K562 (cell line): ENCODE measurements at regions not wholly inside any gene's neighbourhood (a gene's known extent, or its start where the extent isn't known, plus 50 kb on each side); places are given as distances from the start of the nearest gene placed in this dataset.

Experiments used
- RBM14 ChIP-seq: fragments of 200-400 bp; formaldehyde crosslinking; IDR thresholded peaks from 2 replicates; pipeline ENCODE4 v1.6.1; 2018; ENCODE audit warnings: low read depth, mild to moderate bottlenecking, low read length, moderate library complexity, borderline replicate concordance; ENCODE audit not compliant: insufficient read depth
- RUNX1 ChIP-seq: sonication (generic); IDR thresholded peaks from 2 replicates; pipeline ENCODE4 v1.6.1; 2016; ENCODE audit warnings: antibody characterized with exemption, low read depth
- SMC3 ChIP-seq: conservative IDR thresholded peaks from 2 replicates; pipeline ENCODE4 v1.6.1; 2011; ENCODE audit warnings: low read depth, low read length, improper control_type of control experiment; ENCODE audit not compliant: insufficient read depth
- ZNF143 ChIP-seq: sonication (generic); formaldehyde crosslinking; IDR thresholded peaks from 2 replicates; pipeline ENCODE4 v1.9.0; 2022; ENCODE audit warnings: mild to moderate bottlenecking, missing genetic modification reagents
- ZNF232 ChIP-seq: sonication (generic); formaldehyde crosslinking; IDR thresholded peaks from 2 replicates; pipeline ENCODE4 v1.8.0; 2022; ENCODE audit warnings: mild to moderate bottlenecking, missing genetic modification reagents
- TF ChIP-seq, protein P1 (sequence below): sonication (generic); formaldehyde crosslinking; IDR thresholded peaks from 2 replicates; pipeline ENCODE4 v1.9.0; 2022; ENCODE audit warnings: mild to moderate bottlenecking, missing genetic modification reagents
- TF ChIP-seq, protein P2 (sequence below): sonication (generic); formaldehyde crosslinking; IDR thresholded peaks from 2 replicates; pipeline ENCODE4 v1.5.0; 2020; ENCODE audit warnings: missing genetic modification reagents

DNA sequence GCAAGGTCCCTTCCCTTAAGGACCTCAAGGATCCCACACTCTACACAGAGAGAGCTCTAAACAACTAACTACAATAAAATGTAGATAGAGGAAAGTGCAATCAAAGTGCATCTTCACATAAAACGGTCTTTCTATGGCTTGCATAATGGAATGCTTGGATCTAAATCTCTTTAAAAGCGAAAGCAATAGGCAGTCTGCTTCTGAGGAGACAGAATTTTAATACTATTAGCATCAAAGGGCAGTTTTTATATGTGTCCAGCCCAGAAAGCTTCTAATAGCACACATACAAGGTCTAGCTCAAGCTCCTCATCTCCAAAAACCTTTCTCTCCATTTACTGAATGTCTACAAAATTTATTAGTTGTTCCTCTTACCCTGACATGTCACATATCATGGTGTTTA is 101.5 kb upstream of the C1GALT1 start:
- TF ChIP-seq ZNF232 (no peak), RUNX1 (no peak), RBM14 (no peak), ZNF143 (CRISPR knock-in tag) (no peak), SMC3 (no peak)
- TF ChIP-seq, protein P1, sequence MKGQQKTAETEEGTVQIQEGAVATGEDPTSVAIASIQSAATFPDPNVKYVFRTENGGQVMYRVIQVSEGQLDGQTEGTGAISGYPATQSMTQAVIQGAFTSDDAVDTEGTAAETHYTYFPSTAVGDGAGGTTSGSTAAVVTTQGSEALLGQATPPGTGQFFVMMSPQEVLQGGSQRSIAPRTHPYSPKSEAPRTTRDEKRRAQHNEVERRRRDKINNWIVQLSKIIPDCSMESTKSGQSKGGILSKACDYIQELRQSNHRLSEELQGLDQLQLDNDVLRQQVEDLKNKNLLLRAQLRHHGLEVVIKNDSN (CRISPR knock-in tag), result no peak
- TF ChIP-seq, protein P2, sequence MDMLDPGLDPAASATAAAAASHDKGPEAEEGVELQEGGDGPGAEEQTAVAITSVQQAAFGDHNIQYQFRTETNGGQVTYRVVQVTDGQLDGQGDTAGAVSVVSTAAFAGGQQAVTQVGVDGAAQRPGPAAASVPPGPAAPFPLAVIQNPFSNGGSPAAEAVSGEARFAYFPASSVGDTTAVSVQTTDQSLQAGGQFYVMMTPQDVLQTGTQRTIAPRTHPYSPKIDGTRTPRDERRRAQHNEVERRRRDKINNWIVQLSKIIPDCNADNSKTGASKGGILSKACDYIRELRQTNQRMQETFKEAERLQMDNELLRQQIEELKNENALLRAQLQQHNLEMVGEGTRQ (CRISPR knock-in tag), result no peak
